AG04450 (cell line): ENCODE measurements at regions not wholly inside any gene's neighbourhood (a gene's known extent, or its start where the extent isn't known, plus 50 kb on each side); places are given as distances from the start of the nearest gene placed in this dataset.

ENCODE experiments used
- CTCF ChIA-PET: fragments of 300-600, 350-600 bp; formaldehyde crosslinking; extraction: SDS; loops from one replicate; lab custom pipeline; 2022; ENCODE audit warnings: antibody characterized with exemption, inconsistent platforms; lab: Charles Lee
- POLR2A ChIA-PET: fragments of 350-600 bp; formaldehyde crosslinking; extraction: SDS; loops from one replicate; lab custom pipeline; 2021; ENCODE audit warnings: antibody characterized with exemption, inconsistent platforms; lab: Yijun Ruan, JAX
- DNase-seq: peaks from one replicate; pipeline ENCODE4 v3.0.0-alpha.2; 2011; ENCODE audit warnings: low read depth, low spot score
- H3K27ac ChIP-seq: one replicate; pipeline ENCODE4 v1.5.1; 2012; ENCODE audit warnings: low read depth, low read length, control low read depth
- H3K27me3 ChIP-seq: one replicate; pipeline ENCODE4 v1.6.0; 2012; ENCODE audit warnings: low read length; ENCODE audit not compliant: control insufficient read depth, insufficient read depth
- H3K4me3 ChIP-seq: 2 replicates; pipeline ENCODE4 v1.5.1; 2011; ENCODE audit warnings: mild to moderate bottlenecking, low read depth, low read length, control low read depth
- H3K9me3 ChIP-seq: 2 replicates; pipeline ENCODE4 v1.5.1; 2012; ENCODE audit warnings: low read length; ENCODE audit not compliant: control insufficient read depth, insufficient read depth
- TF ChIP-seq, protein P1 (sequence below): IDR thresholded peaks from 2 replicates; pipeline ENCODE4 v1.5.1; 2011; ENCODE audit warnings: low read depth, low read length, control low read depth, inconsistent platforms

DNA sequence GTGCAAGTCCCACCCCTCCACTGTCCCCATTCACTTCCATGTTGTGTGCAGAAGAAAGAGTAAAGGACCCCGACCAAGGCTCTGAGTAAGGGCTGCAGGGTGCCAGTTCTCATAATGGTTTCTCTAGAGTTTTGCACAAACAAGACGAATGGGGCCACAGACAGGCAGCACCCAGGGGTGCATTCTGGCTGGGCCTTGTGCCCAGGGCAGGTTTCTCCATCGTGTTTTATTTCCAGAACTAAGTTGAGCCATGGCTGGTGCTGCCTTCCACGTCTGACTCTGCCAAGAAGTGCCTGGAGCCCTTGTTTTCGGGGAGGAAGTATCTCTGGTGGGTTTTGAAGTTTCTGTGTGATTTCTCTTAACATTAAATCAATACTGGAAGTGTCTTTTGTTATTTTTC, 95.0 kb upstream of the SDK1 start:
- Histone ChIP-seq H3K27me3 (no peaks in the 10 kb centered on the region), H3K9me3 (no peaks in the 10 kb centered on the region; the same call in 1 of the 2 replicates), H3K4me3 (no peak overlapping the region), H3K27ac (no peak overlapping the region)
- ChIA-PET POLR2A (no interaction called here), CTCF (no interaction called here)
- DNase-seq: no peak
- TF ChIP-seq, protein P1, sequence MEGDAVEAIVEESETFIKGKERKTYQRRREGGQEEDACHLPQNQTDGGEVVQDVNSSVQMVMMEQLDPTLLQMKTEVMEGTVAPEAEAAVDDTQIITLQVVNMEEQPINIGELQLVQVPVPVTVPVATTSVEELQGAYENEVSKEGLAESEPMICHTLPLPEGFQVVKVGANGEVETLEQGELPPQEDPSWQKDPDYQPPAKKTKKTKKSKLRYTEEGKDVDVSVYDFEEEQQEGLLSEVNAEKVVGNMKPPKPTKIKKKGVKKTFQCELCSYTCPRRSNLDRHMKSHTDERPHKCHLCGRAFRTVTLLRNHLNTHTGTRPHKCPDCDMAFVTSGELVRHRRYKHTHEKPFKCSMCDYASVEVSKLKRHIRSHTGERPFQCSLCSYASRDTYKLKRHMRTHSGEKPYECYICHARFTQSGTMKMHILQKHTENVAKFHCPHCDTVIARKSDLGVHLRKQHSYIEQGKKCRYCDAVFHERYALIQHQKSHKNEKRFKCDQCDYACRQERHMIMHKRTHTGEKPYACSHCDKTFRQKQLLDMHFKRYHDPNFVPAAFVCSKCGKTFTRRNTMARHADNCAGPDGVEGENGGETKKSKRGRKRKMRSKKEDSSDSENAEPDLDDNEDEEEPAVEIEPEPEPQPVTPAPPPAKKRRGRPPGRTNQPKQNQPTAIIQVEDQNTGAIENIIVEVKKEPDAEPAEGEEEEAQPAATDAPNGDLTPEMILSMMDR: no peak

DNA sequence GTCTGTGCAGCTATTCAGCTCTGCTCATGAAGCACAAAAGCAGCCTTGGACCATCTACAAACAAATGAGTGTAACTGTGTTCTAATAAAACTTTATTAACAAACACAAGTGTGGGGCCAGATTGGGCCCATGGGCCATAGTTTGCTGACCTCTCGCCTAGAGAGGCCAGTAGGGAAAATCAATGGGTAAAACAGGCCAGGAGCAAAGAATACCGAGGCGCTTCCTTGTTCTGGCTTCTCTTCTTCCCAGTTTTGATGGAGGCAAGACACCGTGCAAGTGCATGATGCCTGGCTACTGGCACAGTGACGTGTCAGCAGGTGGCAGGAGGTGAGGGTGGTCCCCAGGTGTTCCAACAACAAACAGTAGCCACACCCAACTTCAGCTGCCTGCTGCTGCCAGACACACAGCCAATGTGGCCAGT, 94.3 kb upstream of the SDK1 start:
- ChIA-PET POLR2A (no interaction called here), CTCF (no interaction called here)
- TF ChIP-seq, protein P1: no peak
- Histone ChIP-seq H3K27ac (no peak overlapping the region), H3K4me3 (no peak overlapping the region), H3K9me3 (no peaks in the 10 kb centered on the region; the same call in 1 of the 2 replicates), H3K27me3 (no peaks in the 10 kb centered on the region)
- no peak for DNase-seq

DNA sequence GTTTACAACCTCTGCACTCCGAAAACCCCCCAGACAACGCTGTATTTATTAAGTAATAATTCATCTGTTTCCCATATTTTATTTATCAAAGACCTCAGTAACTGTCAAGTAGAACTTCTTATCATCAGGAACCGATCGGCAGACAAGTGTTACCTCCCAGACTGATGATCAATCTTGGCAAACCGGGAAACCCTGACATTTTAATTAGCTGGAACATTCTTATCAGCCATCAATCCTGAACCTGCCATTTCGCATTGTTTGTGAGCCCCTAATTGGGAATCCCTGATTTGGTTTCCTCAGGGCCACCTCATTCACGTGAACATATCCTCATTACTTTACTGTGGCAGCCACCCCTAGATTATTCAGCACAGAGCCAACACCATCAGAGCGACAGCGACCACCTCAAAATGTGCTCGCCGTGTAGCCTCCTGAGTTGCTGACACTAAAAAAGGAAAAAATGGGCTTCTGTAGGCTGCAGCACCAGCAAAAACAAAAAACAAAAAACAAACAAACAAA, 93.6 kb upstream of the SDK1 start:
- POLR2A ChIA-PET: no interaction called here
- H3K9me3 ChIP-seq: no peaks in the 10 kb centered on the region; the same call in 1 of the 2 replicates
- no peak for DNase-seq
- no peak overlapping the region for H3K27ac ChIP-seq
- CTCF ChIA-PET: no interaction called here
- no peaks in the 10 kb centered on the region for H3K27me3 ChIP-seq
- no peak overlapping the region for H3K4me3 ChIP-seq
- TF ChIP-seq, protein P1: no peak

DNA sequence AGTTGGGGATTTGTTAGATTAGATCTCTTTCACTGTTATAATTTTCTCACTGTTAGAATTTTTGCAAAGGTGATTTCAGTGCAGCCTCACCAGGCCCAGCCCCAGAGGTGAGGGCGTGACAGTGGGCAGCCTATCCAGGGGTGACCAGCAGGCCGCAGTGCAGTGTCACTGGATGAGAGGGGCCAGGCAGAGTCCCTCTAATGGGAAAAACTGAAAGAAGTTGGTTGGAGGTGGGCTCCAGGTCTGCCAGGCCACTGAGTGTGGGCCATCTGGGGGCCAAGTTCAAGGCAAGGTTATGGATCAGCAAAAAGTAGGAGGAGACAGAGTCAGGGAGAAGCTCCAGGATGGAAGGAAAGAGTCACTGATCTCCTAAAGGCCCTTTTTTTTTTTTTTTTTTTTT, 90.5 kb upstream of the SDK1 start:
- Histone ChIP-seq H3K27me3 (no peaks in the 10 kb centered on the region), H3K9me3 (no peaks in the 10 kb centered on the region; the same call in 1 of the 2 replicates), H3K4me3 (no peak overlapping the region), H3K27ac (no peak overlapping the region)
- TF ChIP-seq, protein P1: no peak
- DNase-seq: no peak
- POLR2A ChIA-PET: no interaction called here
- CTCF ChIA-PET: interaction anchor here (0.7 kb wide), 1 partner anchor 978 kb away, joined by 8 read pairs; no protein-coding TSS in a partner anchor

DNA sequence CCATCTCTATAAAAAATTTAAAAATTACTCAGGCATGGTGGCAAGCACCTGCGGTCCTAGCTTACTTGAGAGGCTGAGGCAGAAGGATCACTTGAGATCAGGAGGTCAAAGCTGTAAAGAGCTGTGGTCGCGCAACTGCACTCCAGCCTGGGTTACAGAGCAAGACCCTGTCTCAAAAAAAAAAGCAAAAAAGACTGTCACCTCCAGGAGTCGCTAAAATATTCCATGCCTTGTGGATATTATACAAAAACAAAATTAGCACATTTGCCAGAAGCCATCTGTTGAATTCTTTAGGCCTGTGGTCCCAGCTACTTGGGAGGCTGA, 87.0 kb upstream of the SDK1 start:
- CTCF ChIA-PET: interaction anchor here (1.2 kb wide), 1 partner anchor 13 kb away, joined by 3 read pairs; no protein-coding TSS in a partner anchor
- Histone ChIP-seq H3K27ac (no peak overlapping the region), H3K9me3 (no peaks in the 10 kb centered on the region; the same call in 1 of the 2 replicates), H3K27me3 (peaks cover 9% of the 10 kb centered on the region), H3K4me3 (no peak overlapping the region)
- DNase-seq: no peak
- TF ChIP-seq, protein P1: no peak
- POLR2A ChIA-PET: no interaction called here
